HepG2 (cell line): ENCODE measurements at regions not wholly inside any gene's neighbourhood (a gene's known extent, or its start where the extent isn't known, plus 50 kb on each side); places are given as distances from the start of the nearest gene placed in this dataset.

Source experiments
- ATAC-seq: fragments of 200-7000 bp; cut with Tn5 transposase; 3 replicates; pipeline ENCODE4 v1.9.1; 2020; ENCODE audit warnings: mild to moderate bottlenecking, moderate library complexity
- BruUV-seq: library from RNA; stranded (reverse); fragments of 400-500 nt; replicated peaks from 2 replicates; lab custom pipeline; 2021; lab: Mats Ljungman, UMichigan
- CTCF ChIA-PET: fragments of 300-600 bp; formaldehyde crosslinking; extraction: SDS; loops from one replicate; lab custom pipeline; 2021; ENCODE audit warnings: low total read pairs, inconsistent platforms, low intra/inter-chr PET ratio; lab: Yijun Ruan, JAX
- POLR2A ChIA-PET: fragments of 350-600 bp; sonication (Branson Sonifier 250); formaldehyde crosslinking; loops from one replicate; lab custom pipeline; 2020; ENCODE audit warnings: antibody characterized with exemption, inconsistent platforms; lab: Yijun Ruan, JAX
- DNase-seq: peaks from one replicate; pipeline ENCODE4 v3.0.0-alpha.2; 2015; ENCODE audit warnings: low spot score
- FAIRE-seq: peaks from 3 replicates; lab custom pipeline; 2011; peaks lifted over from hg19 to GRCh38; lab: Jason Lieb, UNC
- H2AFZ ChIP-seq: one replicate; pipeline ENCODE4 v1.6.1; 2011; ENCODE audit warnings: low read length, inconsistent platforms
- H3K27ac ChIP-seq: fragments of 300-600 bp; 3 replicates; pipeline ENCODE4 v1.8.0; 2011; ENCODE audit warnings: mixed run types, mild to moderate bottlenecking, mixed read lengths, low read length, inconsistent platforms; ENCODE audit not compliant: insufficient read depth; ENCODE audit errors: extremely low read length
- H3K27me3 ChIP-seq, 2 experiments: fragments of 200-600 bp in 1 of 2; 2 replicates in 1 of 2; 3 replicates in 1 of 2; pipeline versions ENCODE4 v1.6.0 to v1.8.0; 2011; ENCODE audit warnings: low read length in 2 of 2, mild to moderate bottlenecking in 2 of 2, moderate library complexity in 2 of 2, inconsistent platforms in 1 of 2; ENCODE audit not compliant: insufficient read depth in 2 of 2, control insufficient read depth in 1 of 2
- H3K36me3 ChIP-seq, 2 experiments: fragments of 200-600 bp in 1 of 2; replicated peaks in 1 of 2; 2 replicates in 1 of 2; 3 replicates in 1 of 2; pipeline versions ENCODE4 v1.5.1 to v1.8.0; 2011; ENCODE audit warnings: low read length in 2 of 2, inconsistent platforms in 1 of 2; ENCODE audit not compliant: insufficient read depth in 2 of 2, control insufficient read depth in 1 of 2
- H3K4me1 ChIP-seq: 2 replicates; pipeline ENCODE4 v1.5.1; 2012; ENCODE audit warnings: low read length, inconsistent platforms; ENCODE audit not compliant: insufficient read depth
- H3K4me2 ChIP-seq: 2 replicates; pipeline ENCODE4 v1.6.0; 2011; ENCODE audit warnings: low read depth, low read length, inconsistent platforms
- H3K4me3 ChIP-seq, 3 experiments: fragments of 200-600 bp in 1 of 3; sonication (generic), shearing (Covaris generic) in 1 of 3; replicated peaks in 1 of 3; 2 replicates each; pipeline ENCODE4 v1.5.1; 2011 to 2016; ENCODE audit warnings: low read length in 3 of 3, inconsistent platforms in 2 of 3, low read depth in 2 of 3, mild to moderate bottlenecking in 2 of 3, control low read depth in 1 of 3, mixed read lengths in 1 of 3; ENCODE audit not compliant: insufficient read depth in 1 of 3
- H3K79me2 ChIP-seq: one replicate; pipeline ENCODE4 v1.6.1; 2011; ENCODE audit warnings: low read length, inconsistent platforms; ENCODE audit not compliant: insufficient read depth
- H3K9ac ChIP-seq: 2 replicates; pipeline ENCODE4 v1.6.0; 2011; ENCODE audit warnings: mild to moderate bottlenecking, low read depth, low read length, inconsistent platforms; ENCODE audit not compliant: insufficient read depth
- H3K9me3 ChIP-seq: 2 replicates; pipeline ENCODE4 v1.5.1; 2012; ENCODE audit warnings: mild to moderate bottlenecking, low read length
- H4K20me1 ChIP-seq: 2 replicates; pipeline ENCODE4 v1.6.0; 2011; ENCODE audit warnings: inconsistent platforms, mild to moderate bottlenecking, low read length, moderate library complexity; ENCODE audit not compliant: insufficient read depth
- CENPBD1 ChIP-seq: sonication (generic); formaldehyde crosslinking; IDR thresholded peaks from 2 replicates; pipeline ENCODE4 v1.8.0; 2022; ENCODE audit warnings: missing genetic modification reagents, low read depth, mild to moderate bottlenecking, borderline replicate concordance
- DZIP1 ChIP-seq: sonication (generic); formaldehyde crosslinking; IDR thresholded peaks from 2 replicates; pipeline ENCODE4 v1.5.0; 2020; ENCODE audit warnings: mild to moderate bottlenecking, missing genetic modification reagents
- EED ChIP-seq: sonication (generic); formaldehyde crosslinking; IDR thresholded peaks from 2 replicates; pipeline ENCODE4 v1.5.0; 2020; ENCODE audit warnings: mild to moderate bottlenecking, missing genetic modification reagents
- HNF1B ChIP-seq: sonication (generic); formaldehyde crosslinking; IDR thresholded peaks from 2 replicates; pipeline ENCODE4 v1.5.1; 2020; ENCODE audit warnings: mild to moderate bottlenecking, moderate library complexity, missing genetic modification reagents
- NKX3-1 ChIP-seq: sonication (generic); formaldehyde crosslinking; IDR thresholded peaks from 2 replicates; pipeline ENCODE4 v1.5.0; 2020; ENCODE audit warnings: missing genetic modification reagents
- ZBTB34 ChIP-seq: sonication (generic); formaldehyde crosslinking; IDR thresholded peaks from 2 replicates; pipeline ENCODE4 v1.8.0; 2022; ENCODE audit warnings: mild to moderate bottlenecking, missing genetic modification reagents
- ZKSCAN5 ChIP-seq: sonication (generic); formaldehyde crosslinking; IDR thresholded peaks from 2 replicates; pipeline ENCODE4 v1.5.1; 2020; ENCODE audit warnings: mild to moderate bottlenecking, missing genetic modification reagents
- ZNF382 ChIP-seq: sonication (generic); formaldehyde crosslinking; IDR thresholded peaks from 2 replicates; pipeline ENCODE4 v1.5.0; 2020; ENCODE audit warnings: missing genetic modification reagents, mild to moderate bottlenecking, borderline replicate concordance
- ZNF605 ChIP-seq: sonication (generic); formaldehyde crosslinking; IDR thresholded peaks from 2 replicates; pipeline ENCODE4 v1.8.0; 2022; ENCODE audit warnings: mild to moderate bottlenecking, missing genetic modification reagents
- ZNF639 ChIP-seq: conservative IDR thresholded peaks from 2 replicates; pipeline ENCODE4 v1.6.1; 2018; ENCODE audit warnings: missing genetic modification reagents
- ZNF660 ChIP-seq: sonication (generic); formaldehyde crosslinking; IDR thresholded peaks from 2 replicates; pipeline ENCODE4 v1.5.1; 2020; ENCODE audit warnings: mild to moderate bottlenecking, low read depth, missing genetic modification reagents, borderline replicate concordance
- ZNF800 ChIP-seq: sonication (generic); formaldehyde crosslinking; IDR thresholded peaks from 2 replicates; pipeline ENCODE4 v1.4.0; 2020; ENCODE audit warnings: missing genetic modification reagents
- ZNF879 ChIP-seq: sonication (generic); formaldehyde crosslinking; IDR thresholded peaks from 2 replicates; pipeline ENCODE4 v1.8.1; 2023; ENCODE audit warnings: missing genetic modification reagents
- ZSCAN30 ChIP-seq: sonication (generic); formaldehyde crosslinking; IDR thresholded peaks from 2 replicates; pipeline ENCODE4 v1.5.0; 2020; ENCODE audit warnings: mild to moderate bottlenecking, missing genetic modification reagents
- WGBS: methylation state at CpG from one replicate; pipeline ENCODE4 v1.1.6; 2017; ENCODE audit warnings: low lambda C conversion rate; 5-methylcytosine and 5-hydroxymethylcytosine counted together
- in situ Hi-C: cut with HindIII; loops from 2 replicates; pipeline ENCODE4 v1.10.0; 2017; ENCODE audit warnings: low pct_unique_long_range_greater_than_20kb; ENCODE audit not compliant: extremely low pct_ligation_motif_present
- intact Hi-C: fragments of 100-400 bp; cut with micrococcal nuclease; formaldehyde crosslinking; loops from one replicate; pipeline ENCODE4 v1.10.0; 2022; ENCODE audit not compliant: unreplicated experiment

- TF ChIP-seq HNF1B (CRISPR knock-in tag) (no peak), ZKSCAN5 (CRISPR knock-in tag) (no peak)
Observed at GRCh38 chr2:121998751-121999150, 243.3 kb downstream of the TSN start (continued).

GRCh38 chr2:121999264-121999663 lies 243.8 kb downstream of the TSN start:
- Histone ChIP-seq H3K9me3 (no peaks in the 10 kb centered on the region), H3K79me2 (no peaks in the 10 kb centered on the region), H3K27me3 (no peaks in the 10 kb centered on the region; a peak in 1 of 5 replicates), H3K9ac (no peak overlapping the region), H3K4me3 (no peak overlapping the region), H2AFZ (no peak overlapping the region), H3K4me2 (no peak overlapping the region), H3K4me1 (no peaks in the 10 kb centered on the region), H4K20me1 (no peaks in the 10 kb centered on the region), H3K27ac (no peak overlapping the region), H3K36me3 (no peaks in the 10 kb centered on the region)
- CTCF ChIA-PET, result no interaction called here
- BruUV-seq, result no TSS peak
- POLR2A ChIA-PET, result no interaction called here
- no peak for FAIRE-seq
- in situ Hi-C loops (no loop called here), intact Hi-C loops (no loop called here)
- 9% methylated on average over 5 of the region's 6 CpGs for WGBS
- no peak for DNase-seq
- ATAC-seq, result no peak
- TF ChIP-seq ZNF879 (CRISPR knock-in tag) (no peak), CENPBD1 (CRISPR knock-in tag) (no peak), ZBTB34 (CRISPR knock-in tag) (no peak), ZNF800 (CRISPR knock-in tag) (no peak), EED (CRISPR knock-in tag) (no peak), ZNF382 (CRISPR knock-in tag) (no peak), ZNF660 (no peak), NKX3-1 (CRISPR knock-in tag) (no peak), DZIP1 (CRISPR knock-in tag) (no peak), ZSCAN30 (CRISPR knock-in tag) (no peak), ZNF639 (CRISPR knock-in tag) (no peak), ZNF605 (CRISPR knock-in tag) (no peak)
